ENCODE measurements at regions not wholly inside any gene's neighbourhood (a gene's known extent, or its start where the extent isn't known, plus 50 kb on each side); places are given as distances from the start of the nearest gene placed in this dataset.

GRCh38 chrX:134144231-134144630 is 92.8 kb upstream of the CCDC160 start:
- no peak for TF ChIP-seq EP400 (IDR thresholded peaks at IDR 0.05)
- no peak for TF ChIP-seq KDM1A (IDR thresholded peaks at IDR 0.05)
- TF ChIP-seq POLR2A (conservative IDR thresholded peaks at IDR 0.05): no peak

All from K562 (cell line).